EH (cell line): ENCODE measurements at regions not wholly inside any gene's neighbourhood (a gene's known extent, or its start where the extent isn't known, plus 50 kb on each side); places are given as distances from the start of the nearest gene placed in this dataset.
A peak's percentile ranks its signal among the peaks of the same experiment; 100 is the strongest.
"Not testable (repeated sequence)": the region's sequence is repeated elsewhere in the genome, so short reads cannot be mapped to it uniquely, and the experiment has no call there.

Experiments used
- DNase-seq: peaks from one replicate; pipeline ENCODE4 v3.0.0-alpha.2; 2015; ENCODE audit warnings: low read depth

DNA sequence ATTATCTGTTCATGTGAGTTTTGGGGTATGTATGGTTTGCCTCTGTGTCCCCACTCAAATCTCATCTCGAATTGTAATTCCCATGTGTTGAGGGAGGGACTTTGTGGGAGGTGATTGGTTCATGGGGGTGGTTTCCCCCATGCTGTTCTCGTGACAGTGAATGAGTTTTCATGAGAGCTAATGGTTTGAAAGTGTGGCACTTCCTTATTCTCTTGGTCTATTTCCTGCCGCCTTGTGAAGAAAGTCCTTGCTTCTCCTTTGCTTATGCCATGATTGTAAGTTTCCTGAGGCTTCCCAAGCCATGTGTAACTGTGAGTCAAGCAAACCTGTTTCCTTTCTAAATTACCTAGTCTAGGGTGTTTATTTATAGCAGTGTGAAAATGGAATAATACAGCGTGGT is 128.1 kb upstream of the HS3ST4 start:
- no peak for DNase-seq

DNA sequence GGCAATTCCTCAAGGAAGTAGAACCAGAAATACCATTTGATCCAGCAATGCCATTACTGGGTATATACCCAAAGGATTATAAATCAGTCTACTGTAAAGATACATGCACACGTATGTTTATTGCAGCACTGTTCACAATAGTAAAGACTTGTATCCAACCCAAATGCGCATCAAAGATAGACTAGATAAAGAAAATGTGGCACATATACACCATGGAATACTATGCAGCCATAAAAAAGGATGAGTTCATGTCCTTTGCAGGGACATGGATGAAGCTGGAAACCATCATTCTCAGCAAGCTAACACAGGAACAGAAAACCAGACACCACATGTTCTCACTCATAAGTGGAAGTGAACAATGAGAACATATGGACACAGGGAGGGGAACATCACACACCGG is 130.0 kb upstream of the HS3ST4 start:
- not testable (repeated sequence) for DNase-seq

GRCh38 chr16:25556968-25557312 is 134.8 kb upstream of the HS3ST4 start:
- not testable (repeated sequence) for DNase-seq

GRCh38 chr16:25556289-25556967 is 135.3 kb upstream of the HS3ST4 start:
- DNase-seq, result not testable (repeated sequence)

GRCh38 chr16:25553711-25554436 is 137.9 kb upstream of the HS3ST4 start:
- DNase-seq, result peak; percentile 27

DNA sequence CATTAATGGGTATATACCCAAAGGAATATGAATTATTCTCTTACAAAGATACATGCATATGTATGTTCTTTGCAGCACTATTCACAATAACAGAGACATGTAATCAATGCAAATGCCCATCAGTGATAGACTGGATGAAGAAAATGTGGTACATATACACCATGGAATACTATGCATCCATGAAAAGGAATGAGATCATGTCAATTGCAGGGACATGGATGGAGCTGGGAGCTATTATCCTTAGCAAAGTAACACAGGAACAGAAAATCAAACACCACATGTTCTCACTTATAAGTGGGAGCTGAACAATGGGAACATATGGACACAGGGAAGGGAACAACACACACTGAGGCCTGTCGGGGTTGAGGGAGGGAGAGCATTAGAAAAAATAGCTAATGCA is 141.1 kb upstream of the HS3ST4 start:
- DNase-seq, result no peak

DNA sequence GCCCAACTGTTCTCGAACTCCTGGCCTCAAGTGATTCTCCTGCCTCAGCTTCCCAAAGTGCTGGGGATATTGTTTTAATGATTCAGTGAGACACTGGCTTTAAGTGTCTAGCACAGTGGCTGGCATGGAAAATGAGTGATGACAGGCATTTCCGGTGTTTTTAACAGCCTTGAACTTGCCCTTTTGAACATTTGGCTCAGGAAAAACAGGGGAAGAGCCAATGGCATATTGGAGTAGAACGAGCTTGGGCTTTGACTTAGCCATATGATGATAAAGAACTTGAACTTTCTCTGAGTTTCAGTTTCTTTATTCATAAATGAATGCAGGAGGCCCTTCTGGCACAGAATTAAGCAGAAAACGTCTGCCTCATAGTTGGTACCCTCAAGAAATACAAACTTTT is 145.0 kb upstream of the HS3ST4 start:
- no peak for DNase-seq

DNA sequence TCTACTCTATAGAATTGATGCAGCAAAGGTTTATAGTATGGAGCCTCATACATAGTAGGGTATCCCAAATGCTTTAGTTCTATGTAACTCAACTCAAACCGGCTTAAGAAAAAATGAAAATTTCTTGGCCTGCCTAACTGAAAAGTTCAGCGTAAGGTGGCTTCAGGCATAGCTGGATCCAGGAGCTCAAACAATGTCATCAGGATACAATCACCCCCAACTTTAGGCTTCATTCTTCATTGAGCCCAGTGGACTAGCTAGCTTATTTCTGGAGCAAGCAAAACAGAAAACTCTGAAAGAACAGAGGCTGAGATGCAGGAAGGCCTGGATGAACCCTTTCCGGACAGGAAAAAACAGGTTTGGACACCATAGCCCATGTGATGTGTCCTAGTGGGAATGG is 147.5 kb upstream of the HS3ST4 start:
- no peak for DNase-seq

DNA sequence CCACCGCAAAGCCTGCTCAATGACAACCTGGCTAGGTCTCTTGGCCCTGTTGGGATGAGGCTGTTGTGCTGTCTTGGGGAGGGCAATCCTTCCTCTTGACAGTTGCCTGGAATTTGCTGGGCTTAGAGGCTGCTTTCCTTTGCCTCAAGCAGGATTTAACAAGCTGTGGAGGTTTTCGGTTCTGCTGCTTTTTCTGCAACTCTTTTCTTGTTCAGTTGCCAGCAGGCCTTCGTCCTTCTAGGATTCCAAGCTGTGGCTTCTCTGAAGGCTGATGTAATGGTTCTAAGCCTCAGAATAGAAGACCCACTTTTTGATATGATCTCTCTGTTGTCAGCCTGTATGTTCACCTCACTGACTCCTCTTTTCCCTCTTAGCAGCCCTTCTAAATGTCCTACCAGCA is 149.5 kb upstream of the HS3ST4 start:
- no peak for DNase-seq

- not testable (repeated sequence) for DNase-seq
Measured at GRCh38 chr16:25539767-25540166, 152.0 kb upstream of the HS3ST4 start.

DNA sequence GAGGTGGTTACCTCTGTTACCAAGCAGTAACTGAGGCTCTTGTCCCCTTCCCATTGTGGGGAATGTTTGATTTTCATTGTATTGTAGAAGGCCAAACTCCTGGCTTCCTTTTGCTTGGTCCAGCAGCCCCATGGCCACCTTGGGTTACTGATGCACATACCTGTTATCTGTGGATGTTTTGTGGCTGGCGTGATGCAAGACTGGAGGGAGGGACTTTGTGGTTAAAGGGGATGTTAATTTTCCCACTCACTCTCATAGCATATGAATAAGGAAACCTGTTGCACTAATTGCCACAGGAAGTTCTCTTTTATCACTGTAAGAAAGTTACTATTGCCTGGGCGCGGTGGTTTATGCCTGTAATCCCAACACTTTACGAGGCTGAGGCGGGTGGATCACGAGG is 168.6 kb upstream of the HS3ST4 start:
- DNase-seq, result no peak

DNA sequence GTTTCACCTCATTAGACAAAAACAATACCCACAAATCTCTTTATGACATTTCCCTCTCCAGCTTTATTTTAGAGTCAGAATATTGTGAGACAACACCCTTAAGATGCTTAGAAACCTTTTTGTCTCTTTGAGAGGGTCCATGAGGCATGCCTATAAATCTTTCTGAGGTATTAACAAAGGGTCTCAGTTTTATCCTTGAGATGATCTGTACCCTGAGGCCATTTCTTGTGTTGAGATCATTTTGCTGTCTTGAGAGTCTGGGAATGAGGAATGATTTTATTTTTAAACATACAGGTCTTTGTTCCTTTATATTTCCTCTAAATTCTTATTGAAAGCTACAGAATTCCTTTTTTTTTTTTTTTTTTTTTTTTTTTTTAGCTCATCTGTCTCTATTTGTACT is 179.7 kb upstream of the HS3ST4 start:
- no peak for DNase-seq

GRCh38 chr16:25509456-25509855 is 182.3 kb upstream of the HS3ST4 start:
- no peak for DNase-seq

GRCh38 chr16:25501530-25502255 is 190.1 kb upstream of the HS3ST4 start:
- no peak for DNase-seq

DNA sequence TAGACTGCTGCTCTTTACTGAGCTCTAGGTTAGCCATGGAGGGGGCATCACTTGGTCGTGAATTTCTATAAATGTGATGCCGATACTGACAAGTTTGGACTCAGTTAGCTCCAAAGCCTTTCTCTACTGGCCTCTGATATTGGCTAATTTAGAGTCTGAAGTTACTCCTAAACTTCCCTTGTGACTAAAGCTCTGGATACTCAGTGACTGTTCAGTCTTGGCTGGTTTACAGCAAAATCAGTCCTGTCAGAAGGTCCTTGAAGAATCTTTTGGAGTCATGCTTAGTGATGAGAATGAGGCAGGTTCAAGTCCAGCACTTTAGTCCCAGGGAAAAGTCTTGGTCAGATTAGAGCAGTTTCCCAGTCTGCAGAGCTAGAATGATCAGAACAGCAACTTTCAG is 197.5 kb upstream of the HS3ST4 start:
- no peak for DNase-seq

DNA sequence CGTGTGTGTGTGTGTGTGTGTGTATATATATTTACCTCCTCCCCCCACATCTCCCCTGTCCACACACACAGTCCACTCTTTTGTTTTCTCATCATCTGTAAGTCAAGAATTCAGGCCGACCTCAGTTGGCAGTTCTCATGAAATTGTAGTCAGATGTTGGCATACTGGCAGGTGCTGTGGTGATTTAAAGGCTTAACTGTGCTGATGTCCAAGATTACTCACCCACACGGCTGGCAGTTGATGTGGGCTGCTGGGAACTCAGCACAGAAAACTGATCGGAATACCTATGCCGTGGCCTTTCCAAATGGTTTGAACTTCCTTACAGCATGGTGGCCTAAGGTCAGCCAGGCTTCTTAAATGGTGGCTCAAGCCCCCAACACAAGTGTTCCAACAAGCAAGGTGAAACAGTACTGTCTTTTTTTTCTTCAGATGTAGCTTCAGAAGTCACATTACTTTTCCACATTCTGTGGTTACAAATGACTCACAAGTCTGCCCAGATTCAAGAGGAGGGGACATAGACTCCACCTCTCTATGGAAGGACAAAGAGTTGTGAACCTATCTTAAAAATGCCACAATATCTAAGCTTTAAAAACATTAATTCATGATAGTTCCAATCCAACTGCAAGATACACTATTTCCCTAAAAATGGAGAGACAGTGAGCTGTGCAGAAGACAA is 198.5 kb upstream of the HS3ST4 start:
- DNase-seq, result no peak

DNA sequence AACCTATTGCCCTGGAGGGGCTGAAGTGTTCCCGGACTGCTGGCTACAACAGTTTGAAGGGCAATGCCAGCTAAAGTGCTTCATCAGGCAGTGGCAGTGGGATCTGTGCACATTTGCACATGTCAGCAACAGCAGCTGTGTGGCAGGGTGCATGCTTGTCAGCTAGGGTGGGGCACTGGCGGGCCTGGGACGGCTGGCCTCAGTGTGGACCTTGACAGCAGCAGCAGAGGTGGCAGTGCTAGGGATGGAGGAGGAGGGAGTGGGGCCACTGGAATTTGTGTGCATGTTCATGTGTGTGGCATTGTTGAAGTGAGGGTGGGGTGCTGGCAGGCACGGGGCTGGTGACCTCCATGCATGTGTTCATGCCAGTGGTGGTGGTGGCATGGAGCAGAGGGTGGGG is 203.3 kb upstream of the HS3ST4 start:
- DNase-seq, result no peak

DNA sequence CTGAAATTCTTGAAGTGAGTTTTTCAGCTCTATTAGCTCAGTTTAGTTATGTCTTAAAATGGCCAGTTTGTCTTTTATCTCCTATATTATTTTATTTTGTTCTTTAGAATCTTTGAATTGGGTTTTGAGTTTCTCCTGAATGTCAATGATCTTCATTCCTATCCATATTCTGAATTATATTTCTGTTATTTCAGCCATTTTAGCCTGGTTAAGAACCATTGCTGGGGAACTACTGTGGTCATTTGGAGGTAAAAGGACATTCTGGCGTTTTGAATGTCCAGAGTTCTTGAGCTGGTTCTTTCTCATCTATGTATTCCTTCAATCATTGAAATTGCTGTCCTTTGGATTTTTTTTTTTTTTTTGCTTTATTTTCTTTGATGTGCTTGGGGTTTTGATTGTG is 203.9 kb upstream of the HS3ST4 start:
- DNase-seq, result no peak

- no peak for DNase-seq
Measured at GRCh38 chr16:25481636-25482035, 210.1 kb upstream of the HS3ST4 start.

GRCh38 chr16:25478476-25478875 is 213.3 kb upstream of the HS3ST4 start:
- DNase-seq, result no peak

DNA sequence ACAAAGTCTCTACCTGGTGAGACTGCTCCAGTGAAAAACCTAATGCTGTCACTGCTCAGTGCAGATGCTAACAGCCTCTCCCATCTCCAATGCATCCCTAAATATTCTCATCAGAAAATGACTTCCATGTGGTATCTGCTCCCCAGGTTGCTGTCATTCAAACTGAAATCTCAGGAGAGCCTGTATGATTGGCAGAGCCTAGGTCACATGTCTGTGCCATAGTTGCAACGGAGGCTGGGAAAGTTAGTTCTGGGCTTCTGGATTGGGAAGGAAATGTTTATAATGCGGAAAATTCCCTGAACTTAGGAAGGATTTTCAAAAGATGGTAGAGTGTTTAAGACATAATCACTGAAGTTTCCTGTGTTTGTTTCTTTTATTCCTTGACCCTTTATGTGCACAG is 206.4 kb upstream of the ZKSCAN2 start:
- no peak for DNase-seq

GRCh38 chr16:25449802-25450201 is 192.2 kb upstream of the ZKSCAN2 start:
- no peak for DNase-seq

- DNase-seq, result no peak
Measured at GRCh38 chr16:25443994-25444393, 186.3 kb upstream of the ZKSCAN2 start.
